SK-MEL-5 (cell line): ENCODE measurements at regions not wholly inside any gene's neighbourhood (a gene's known extent, or its start where the extent isn't known, plus 50 kb on each side); places are given as distances from the start of the nearest gene placed in this dataset.
"Not testable (repeated sequence)": the region's sequence is repeated elsewhere in the genome, so short reads cannot be mapped to it uniquely, and the experiment has no call there.

Experiments used
- DNase-seq: peaks from one replicate; pipeline ENCODE4 v3.0.0-alpha.2; 2016; ENCODE audit warnings: low read depth, low spot score
- in situ Hi-C: cut with HindIII; loops from 2 replicates; pipeline ENCODE4 v1.10.0; 2016; ENCODE audit warnings: low sequenced_read_pairs, high pct_unique_total_duplicates, low pct_unique_long_range_greater_than_20kb

GRCh38 chr6:11869672-11870340, 91.2 kb upstream of the ADTRP start:
- in situ Hi-C loops = no loop called here
- no peak for DNase-seq

GRCh38 chr6:11868392-11868791, 89.8 kb upstream of the ADTRP start:
- DNase-seq = no peak
- in situ Hi-C loops = no loop called here

- DNase-seq = no peak
- in situ Hi-C loops = no loop called here
These were observed 87.2 kb upstream of the ADTRP start for GRCh38 chr6:11865680-11866300.

- DNase-seq = no peak
- in situ Hi-C loops = no loop called here
These were observed 79.8 kb upstream of the ADTRP start for GRCh38 chr6:11858439-11858838.

GRCh38 chr6:11855743-11856142, 77.1 kb upstream of the ADTRP start:
- in situ Hi-C loops = no loop called here
- no peak for DNase-seq

GRCh38 chr6:11854408-11855165, 76.0 kb upstream of the ADTRP start:
- DNase-seq = no peak
- in situ Hi-C loops = no loop called here

GRCh38 chr6:11853678-11854407, 75.2 kb upstream of the ADTRP start:
- DNase-seq = no peak
- in situ Hi-C loops = no loop called here

- in situ Hi-C loops = no loop called here
These were observed 73.6 kb upstream of the ADTRP start for GRCh38 chr6:11852061-11852651.

GRCh38 chr6:11851387-11851786, 72.8 kb upstream of the ADTRP start:
- no peak for DNase-seq

More at GRCh38 chr6:11852061-11852651, 73.6 kb upstream of the ADTRP start:
- DNase-seq = no peak

GRCh38 chr6:11848852-11849731, 70.5 kb upstream of the ADTRP start:
- in situ Hi-C loops = no loop called here
- DNase-seq = no peak

More at GRCh38 chr6:11851387-11851786, 72.8 kb upstream of the ADTRP start:
- in situ Hi-C loops = no loop called here

GRCh38 chr6:11848346-11848651, 69.7 kb upstream of the ADTRP start:
- DNase-seq = no peak
- in situ Hi-C loops = no loop called here

- no peak for DNase-seq
- in situ Hi-C loops = no loop called here
These were observed 69.1 kb upstream of the ADTRP start for GRCh38 chr6:11847515-11848345.

- not testable (repeated sequence) for DNase-seq
These were observed 68.5 kb upstream of the ADTRP start for GRCh38 chr6:11847068-11847467.

GRCh38 chr6:11845664-11846577, 67.3 kb upstream of the ADTRP start:
- in situ Hi-C loops = no loop called here
- DNase-seq = no peak

More at GRCh38 chr6:11847068-11847467, 68.5 kb upstream of the ADTRP start:
- in situ Hi-C loops = not testable (repeated sequence)

GRCh38 chr6:11842795-11843194, 64.2 kb upstream of the ADTRP start:
- in situ Hi-C loops, DNase-seq: not testable (repeated sequence)
